ENCODE measurements at regions not wholly inside any gene's neighbourhood (a gene's known extent, or its start where the extent isn't known, plus 50 kb on each side); places are given as distances from the start of the nearest gene placed in this dataset.

DNA sequence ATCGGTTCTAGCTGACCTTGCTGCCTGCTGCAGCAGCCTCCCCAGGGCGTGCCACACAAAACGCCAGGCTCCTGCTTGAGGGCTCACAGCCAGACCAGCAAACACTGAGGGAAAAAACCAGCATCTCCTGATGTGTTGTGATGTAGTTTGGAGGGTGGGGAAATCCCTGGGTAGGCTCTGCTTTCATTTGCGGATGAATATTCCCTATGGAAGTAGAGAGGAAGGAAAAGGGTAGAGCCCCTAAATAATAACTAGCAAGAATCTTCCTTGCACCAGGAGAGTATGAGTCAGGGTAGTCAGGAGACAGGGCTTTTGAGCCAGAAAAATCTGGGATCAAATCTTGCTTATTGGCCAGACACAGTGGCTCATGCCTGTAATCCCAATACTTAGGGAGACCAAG, 545.3 kb downstream of the RFC3 start:
- Mint-ChIP-seq H3K4me1 (no peaks in the 10 kb centered on the region), H3K9me3 (peaks cover 5% of the 10 kb centered on the region in 2 experiments), H3K27ac (no peak overlapping the region), H3K36me3 (ENCODE audit: insufficient read depth in 1 of 3, low read depth in 3 of 3) (peaks cover 0 to 4% (median 2%) of the 10 kb centered on the region in 3 experiments; a peak in 4 of 7 replicates), H3K27me3 (ENCODE audit: low read depth) (no peaks in the 10 kb centered on the region; the same call in 1 of the 2 replicates), H3K4me3 (no peak overlapping the region)
- H4K91ac ChIP-seq (ENCODE audit: insufficient read length, low read depth, low read length): no peak overlapping the region
- no peaks in the 10 kb centered on the region for H3K79me2 ChIP-seq (ENCODE audit: insufficient read depth, low read length)
- no peak overlapping the region for H3T11ph ChIP-seq (ENCODE audit: low read length)
- H2BK120ac ChIP-seq (ENCODE audit: low read depth, low read length, poor library complexity, severe bottlenecking): no peak overlapping the region
- no peak overlapping the region for H4K5ac ChIP-seq (ENCODE audit: insufficient read length, low read depth, low read length)
- H3K9me3 ChIP-seq (ENCODE audit: control insufficient read depth, low read depth, low read length): no peaks in the 10 kb centered on the region
- H2BK5ac ChIP-seq (ENCODE audit: insufficient read length, low read length): no peak overlapping the region
- no peak overlapping the region for H2BK15ac ChIP-seq (ENCODE audit: low read depth, low read length)
- no peak overlapping the region for H2BK20ac ChIP-seq (ENCODE audit: low read depth, low read length, poor library complexity, severe bottlenecking)
- no peak overlapping the region for H3K23ac ChIP-seq (ENCODE audit: insufficient read length, low read depth, low read length)
- H4K20me1 ChIP-seq (ENCODE audit: control insufficient read depth, insufficient read depth, insufficient read length): no peaks in the 10 kb centered on the region
- H3K9ac ChIP-seq (ENCODE audit: extremely low read depth, insufficient read length, low read length): no peak overlapping the region
- no peaks in the 10 kb centered on the region for H3K27me3 ChIP-seq (ENCODE audit: insufficient read depth, low read length)
- H3K79me1 ChIP-seq (ENCODE audit: insufficient read depth, low read depth, low read length, poor library complexity, severe bottlenecking): no peaks in the 10 kb centered on the region
- H3K4ac ChIP-seq (ENCODE audit: low read depth, low read length): no peak overlapping the region
- H3K14ac ChIP-seq (ENCODE audit: insufficient read depth, low read length): no peak overlapping the region
- no peak overlapping the region for H3K4me2 ChIP-seq (ENCODE audit: insufficient read depth, insufficient read length, low read length)
- no peak overlapping the region for H2AK5ac ChIP-seq (ENCODE audit: insufficient read length, low read length)
- no peak overlapping the region for H2BK12ac ChIP-seq (ENCODE audit: insufficient read length, low read depth, low read length)
- H4K8ac ChIP-seq (replicated peaks; ENCODE audit: insufficient read length, low read depth, low read length): no peak overlapping the region
- H3K56ac ChIP-seq (ENCODE audit: insufficient read length, low read depth, low read length): no peak overlapping the region
- no peak for DNase-seq
- WGBS (ENCODE audit: extremely low coverage, insufficient read length, low lambda C conversion rate): no CpG with 5 or more reads among the region's 4 CpGs
- H3K18ac ChIP-seq (ENCODE audit: insufficient read length, low read depth, low read length): no peak overlapping the region
- H3K23me2 ChIP-seq (ENCODE audit: insufficient read length, low read depth, low read length, poor library complexity, severe bottlenecking): no peaks in the 10 kb centered on the region
- no peak overlapping the region for H3K27ac ChIP-seq (ENCODE audit: insufficient read length, low read depth, low read length)
- TF ChIP-seq, protein P1, sequence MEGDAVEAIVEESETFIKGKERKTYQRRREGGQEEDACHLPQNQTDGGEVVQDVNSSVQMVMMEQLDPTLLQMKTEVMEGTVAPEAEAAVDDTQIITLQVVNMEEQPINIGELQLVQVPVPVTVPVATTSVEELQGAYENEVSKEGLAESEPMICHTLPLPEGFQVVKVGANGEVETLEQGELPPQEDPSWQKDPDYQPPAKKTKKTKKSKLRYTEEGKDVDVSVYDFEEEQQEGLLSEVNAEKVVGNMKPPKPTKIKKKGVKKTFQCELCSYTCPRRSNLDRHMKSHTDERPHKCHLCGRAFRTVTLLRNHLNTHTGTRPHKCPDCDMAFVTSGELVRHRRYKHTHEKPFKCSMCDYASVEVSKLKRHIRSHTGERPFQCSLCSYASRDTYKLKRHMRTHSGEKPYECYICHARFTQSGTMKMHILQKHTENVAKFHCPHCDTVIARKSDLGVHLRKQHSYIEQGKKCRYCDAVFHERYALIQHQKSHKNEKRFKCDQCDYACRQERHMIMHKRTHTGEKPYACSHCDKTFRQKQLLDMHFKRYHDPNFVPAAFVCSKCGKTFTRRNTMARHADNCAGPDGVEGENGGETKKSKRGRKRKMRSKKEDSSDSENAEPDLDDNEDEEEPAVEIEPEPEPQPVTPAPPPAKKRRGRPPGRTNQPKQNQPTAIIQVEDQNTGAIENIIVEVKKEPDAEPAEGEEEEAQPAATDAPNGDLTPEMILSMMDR (conservative IDR thresholded peaks at IDR 0.05): no peak
- no peaks in the 10 kb centered on the region for H3K4me1 ChIP-seq (ENCODE audit: insufficient read depth, low read length)
- H2AFZ ChIP-seq (ENCODE audit: low read length): no peak overlapping the region

Data from H9 (cell line).